Endothelial cell of umbilical vein (primary cell): ENCODE measurements at regions not wholly inside any gene's neighbourhood (a gene's known extent, or its start where the extent isn't known, plus 50 kb on each side); places are given as distances from the start of the nearest gene placed in this dataset.

Experiments
- BruUV-seq: library from RNA; stranded (reverse); fragments of 400-500 nt; replicated peaks from 2 replicates; lab custom pipeline; 2021; lab: Mats Ljungman, UMichigan
- CTCF ChIA-PET: fragments of 300-600, 350-600 bp; sonication (Branson Sonifier 250); formaldehyde crosslinking; loops from one replicate; lab custom pipeline; 2021; ENCODE audit warnings: antibody characterized with exemption, inconsistent platforms; lab: Charles Lee
- POLR2A ChIA-PET: fragments of 300-600, 350-600 bp; sonication (Branson Sonifier 250); formaldehyde crosslinking; loops from one replicate; lab custom pipeline; 2021; ENCODE audit warnings: antibody characterized with exemption, inconsistent platforms; lab: Charles Lee
- DNase-seq: peaks from one replicate; pipeline ENCODE4 v3.0.0-alpha.2; 2011; ENCODE audit warnings: low read depth, low spot score
- FAIRE-seq: peaks from 2 replicates; lab custom pipeline; 2011; peaks lifted over from hg19 to GRCh38; lab: Jason Lieb, UNC
- H2AFZ ChIP-seq: 2 replicates; pipeline ENCODE4 v1.6.0; 2012; ENCODE audit warnings: low read depth, low read length, control low read depth, inconsistent platforms
- H3K27ac ChIP-seq: 2 replicates; pipeline ENCODE4 v1.5.1; 2011; ENCODE audit warnings: low read depth, mild to moderate bottlenecking, control low read depth, low read length, moderate library complexity; ENCODE audit not compliant: insufficient read depth
- H3K27me3 ChIP-seq, 2 experiments: 2 replicates each; pipeline versions ENCODE4 v1.6.0 to v1.6.1; 2011; ENCODE audit warnings: low read length in 2 of 2, mixed read lengths in 1 of 2; ENCODE audit not compliant: control insufficient read depth in 2 of 2, insufficient read depth in 2 of 2
- H3K36me3 ChIP-seq, 2 experiments: 2 replicates in 1 of 2; 3 replicates in 1 of 2; pipeline ENCODE4 v1.5.1; 2011; ENCODE audit warnings: low read length in 2 of 2, mild to moderate bottlenecking in 1 of 2, moderate library complexity in 1 of 2; ENCODE audit not compliant: control insufficient read depth in 2 of 2, insufficient read depth in 2 of 2; ENCODE audit errors: extremely low read depth in 1 of 2
- H3K4me1 ChIP-seq: 3 replicates; pipeline ENCODE4 v1.5.1; 2011; ENCODE audit warnings: mild to moderate bottlenecking, low read length; ENCODE audit not compliant: control insufficient read depth, insufficient read depth; ENCODE audit errors: extremely low read depth
- H3K4me2 ChIP-seq: 2 replicates; pipeline ENCODE4 v1.6.1; 2011; ENCODE audit warnings: low read length, control low read depth, mixed read lengths; ENCODE audit not compliant: insufficient read depth
- H3K4me3 ChIP-seq, 3 experiments: fragments of 200-600 bp in 1 of 3; sonication (generic), shearing (Covaris generic) in 1 of 3; replicated peaks in 1 of 3; 2 replicates each; pipeline ENCODE4 v1.5.1; 2011 to 2016; ENCODE audit warnings: control low read depth in 3 of 3, low read length in 3 of 3, mild to moderate bottlenecking in 2 of 3, inconsistent platforms in 1 of 3, low read depth in 1 of 3, moderate library complexity in 1 of 3; ENCODE audit not compliant: insufficient read depth in 1 of 3
- H3K79me2 ChIP-seq: 2 replicates; pipeline ENCODE4 v1.6.0; 2012; ENCODE audit warnings: low read length, inconsistent platforms; ENCODE audit not compliant: control insufficient read depth, insufficient read depth
- H3K9ac ChIP-seq: replicated peaks from 2 replicates; pipeline ENCODE3; 2011; ENCODE audit warnings: low read length, control low read depth; ENCODE audit not compliant: insufficient read depth; ENCODE audit errors: extremely low read depth
- H3K9me1 ChIP-seq: replicated peaks from 3 replicates; pipeline ENCODE4 v1.6.0; 2011; ENCODE audit warnings: mild to moderate bottlenecking, low read length; ENCODE audit not compliant: control insufficient read depth, insufficient read depth; ENCODE audit errors: extremely low read depth
- H3K9me3 ChIP-seq: replicated peaks from 2 replicates; pipeline ENCODE4 v1.5.1; 2012; ENCODE audit warnings: low read length, inconsistent platforms; ENCODE audit not compliant: control insufficient read depth, insufficient read depth
- H4K20me1 ChIP-seq: replicated peaks from 2 replicates; pipeline ENCODE3; 2011; ENCODE audit warnings: mild to moderate bottlenecking, low read length; ENCODE audit not compliant: control insufficient read depth, insufficient read depth; ENCODE audit errors: extremely low read depth
- CTCF ChIP-seq, 2 donors: IDR thresholded peaks; 1 replicate in 1 of 2; 2 replicates in 1 of 2; pipeline ENCODE4 v1.5.1; 2011; ENCODE audit warnings: low read length in 2 of 2, mild to moderate bottlenecking in 2 of 2, moderate library complexity in 2 of 2, control low read depth in 1 of 2, inconsistent platforms in 1 of 2, low read depth in 1 of 2; ENCODE audit not compliant: insufficient read depth in 1 of 2; ENCODE audit errors: extremely low read depth in 1 of 2
- EZH2 ChIP-seq: IDR thresholded peaks from 2 replicates; pipeline ENCODE4 v1.6.1; 2012; ENCODE audit warnings: borderline replicate concordance, low read depth, mild to moderate bottlenecking, moderate library complexity, low read length, inconsistent platforms; ENCODE audit not compliant: severe bottlenecking
- FOS ChIP-seq: IDR thresholded peaks from 2 replicates; pipeline ENCODE4 v1.6.1; 2011; ENCODE audit warnings: mild to moderate bottlenecking, low read length, moderate library complexity, borderline replicate concordance; ENCODE audit not compliant: insufficient read depth
- GATA2 ChIP-seq: IDR thresholded peaks from 2 replicates; pipeline ENCODE4 v1.7.0; 2011; ENCODE audit warnings: low read depth, mild to moderate bottlenecking, moderate library complexity, mixed read lengths, low read length; ENCODE audit not compliant: insufficient read length, insufficient read depth
- JUN ChIP-seq: IDR thresholded peaks from 2 replicates; pipeline ENCODE4 v1.6.1; 2011; ENCODE audit warnings: borderline replicate concordance, low read depth; ENCODE audit not compliant: insufficient read length, insufficient read depth
- MAX ChIP-seq: IDR thresholded peaks from 2 replicates; pipeline ENCODE4 v1.6.1; 2011; ENCODE audit not compliant: insufficient read depth, insufficient read length
- MYC ChIP-seq: IDR thresholded peaks from one replicate; pipeline ENCODE4 v1.6.1; 2011; ENCODE audit warnings: mild to moderate bottlenecking, low read depth, low read length
- POLR2A ChIP-seq: IDR thresholded peaks from 2 replicates; pipeline ENCODE4 v1.6.1; 2012; ENCODE audit warnings: low read depth, mild to moderate bottlenecking, control low read depth, low read length
- POLR2AphosphoS5 ChIP-seq: IDR thresholded peaks from 2 replicates; pipeline ENCODE4 v1.6.1; 2012; ENCODE audit warnings: low read depth, mild to moderate bottlenecking, control low read depth, low read length, moderate library complexity; ENCODE audit not compliant: insufficient read depth
- dilution Hi-C: fragments of 300-500 bp; cut with MboI; formaldehyde crosslinking; loops from one replicate; pipeline ENCODE4 v1.15.0; 2019; ENCODE audit warnings: low sequenced_read_pairs; ENCODE audit not compliant: extremely low pct_ligation_motif_present
- intact Hi-C: fragments of 100-400 bp; cut with micrococcal nuclease; formaldehyde crosslinking; loops from one replicate; pipeline ENCODE4 v1.10.0; 2022

GRCh38 chr17:77502626-77503292, 362.0 kb downstream of the SEC14L1 start:
- POLR2A ChIA-PET, result interaction anchor here (0.6 kb wide), 1 partner anchor 189 kb away, joined by 3 read pairs; no protein-coding TSS in a partner anchor

More at GRCh38 chr17:77502626-77503292, 362.0 kb downstream of the SEC14L1 start:
- Histone ChIP-seq H4K20me1 (no peaks in the 10 kb centered on the region), H3K36me3 (no peaks in the 10 kb centered on the region), H3K9ac (no peak overlapping the region), H3K9me1 (no peaks in the 10 kb centered on the region), H3K4me2 (no peak overlapping the region), H3K27ac (no peak overlapping the region), H2AFZ (no peak overlapping the region), H3K9me3 (no peaks in the 10 kb centered on the region), H3K4me1 (no peaks in the 10 kb centered on the region), H3K27me3 (no peaks in the 10 kb centered on the region), H3K4me3 (no peak overlapping the region), H3K79me2 (no peaks in the 10 kb centered on the region)
- CTCF ChIA-PET, result interaction anchor here (0.9 to 1.8 kb wide), 2 partner anchors 73 to 511 kb away, joined by 3 to 4 read pairs; no protein-coding TSS in a partner anchor
- FAIRE-seq (no peak), DNase-seq (no peak)
- intact Hi-C loops, result no loop called here
- no peak for TF ChIP-seq GATA2
- TF ChIP-seq POLR2A, result no peak
- no peak for TF ChIP-seq JUN
- TF ChIP-seq CTCF (IDR thresholded peaks at IDR 0.05; ENCODE audit: extremely low read depth in 1 of 2, insufficient read depth in 1 of 2, low read depth in 1 of 2, low read length in 2 of 2), result no peak
- TF ChIP-seq POLR2AphosphoS5, result no peak
- no peak for TF ChIP-seq FOS
- no peak for TF ChIP-seq MAX
- TF ChIP-seq EZH2, result no peak
- TF ChIP-seq MYC, result no peak
- dilution Hi-C loops, result no loop called here
- no TSS peak for BruUV-seq
